ENCODE measurements at regions not wholly inside any gene's neighbourhood (a gene's known extent, or its start where the extent isn't known, plus 50 kb on each side); places are given as distances from the start of the nearest gene placed in this dataset.

DNA sequence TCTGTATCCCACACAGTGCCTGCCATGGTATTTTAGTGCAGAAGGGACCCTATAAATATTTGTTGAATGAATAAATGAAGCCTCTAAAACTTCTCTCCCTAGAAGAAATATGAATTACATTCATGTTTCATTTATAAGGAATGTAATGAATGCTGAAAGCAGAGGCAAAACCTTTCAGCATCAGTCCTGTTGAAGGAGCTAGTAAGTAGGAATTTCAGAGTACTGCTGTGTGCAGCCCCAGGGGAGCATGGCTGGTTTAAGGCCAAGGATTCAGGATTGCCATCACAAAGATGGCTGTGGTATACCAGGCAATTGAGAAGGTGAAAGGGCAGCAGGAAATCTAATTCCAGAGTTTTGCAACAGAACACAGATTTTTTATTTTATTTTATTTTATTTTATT lies 1131.4 kb downstream of the IGSF11 start:
- no peaks in the 10 kb centered on the region for H3K27me3 Mint-ChIP-seq (ENCODE audit: low read depth, poor library complexity)
- H3K4me3 Mint-ChIP-seq = no peak overlapping the region
- no peak overlapping the region for H3K27ac Mint-ChIP-seq
- H3K36me3 Mint-ChIP-seq (ENCODE audit: low read depth) = no peaks in the 10 kb centered on the region
- no peak for TF ChIP-seq CTCF (IDR thresholded peaks at IDR 0.05)
- H3K9me3 Mint-ChIP-seq = peaks cover 2% of the 10 kb centered on the region
- H3K4me1 Mint-ChIP-seq = no peaks in the 10 kb centered on the region
- DNase-seq = no peak

DNA sequence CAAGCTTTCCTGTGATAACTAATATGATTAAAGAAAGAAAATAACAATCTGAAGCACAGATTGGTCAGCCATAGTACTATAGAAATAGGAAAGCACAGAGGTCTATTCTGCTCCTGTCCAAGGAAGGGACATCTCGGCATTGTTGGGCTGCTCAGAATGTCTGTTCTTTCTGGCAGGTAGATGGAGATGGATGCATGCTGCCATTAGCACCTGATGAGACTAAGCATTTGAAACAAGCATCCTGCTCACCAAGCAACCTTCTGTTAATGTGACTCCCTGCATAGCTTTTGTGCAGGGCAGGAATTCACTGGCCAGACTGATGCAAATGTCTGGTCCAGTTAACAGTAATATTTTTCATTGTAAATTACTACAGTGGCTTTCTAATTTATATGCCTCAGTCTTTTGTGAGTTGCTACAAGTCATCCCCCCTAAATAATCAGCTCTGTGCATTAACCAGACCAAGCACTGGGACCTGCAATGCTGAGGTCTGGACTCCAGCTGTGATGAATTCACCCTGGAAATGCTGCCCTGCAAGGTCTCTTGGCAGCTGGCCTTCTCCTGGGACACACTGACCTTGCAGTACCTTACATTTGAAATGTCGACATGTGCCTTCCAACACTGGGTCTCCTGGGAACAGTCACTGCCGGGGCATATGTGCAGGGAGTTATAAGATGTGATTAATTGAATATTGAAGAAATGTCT lies 1123.7 kb downstream of the IGSF11 start:
- DNase-seq = no peak
- H3K27me3 Mint-ChIP-seq (ENCODE audit: low read depth, poor library complexity) = peaks cover 11% of the 10 kb centered on the region
- H3K9me3 Mint-ChIP-seq = no peaks in the 10 kb centered on the region
- no peaks in the 10 kb centered on the region for H3K36me3 Mint-ChIP-seq (ENCODE audit: low read depth)
- no peak overlapping the region for H3K4me3 Mint-ChIP-seq
- H3K27ac Mint-ChIP-seq = no peak overlapping the region
- no peak for TF ChIP-seq CTCF (IDR thresholded peaks at IDR 0.05)
- no peaks in the 10 kb centered on the region for H3K4me1 Mint-ChIP-seq

- Mint-ChIP-seq H3K9me3 (no peaks in the 10 kb centered on the region), H3K27me3 (ENCODE audit: low read depth, poor library complexity) (peaks cover 11% of the 10 kb centered on the region), H3K4me3 (no peak overlapping the region), H3K27ac (no peak overlapping the region), H3K36me3 (ENCODE audit: low read depth) (no peaks in the 10 kb centered on the region), H3K4me1 (no peaks in the 10 kb centered on the region)
- DNase-seq = no peak
- TF ChIP-seq CTCF (IDR thresholded peaks at IDR 0.05) = no peak
Observed at GRCh38 chr3:117912352-117912751, 1122.3 kb downstream of the IGSF11 start.

- H3K4me1 Mint-ChIP-seq = peaks cover 2% of the 10 kb centered on the region
- no peaks in the 10 kb centered on the region for H3K9me3 Mint-ChIP-seq
- DNase-seq = no peak
- no peak overlapping the region for H3K4me3 Mint-ChIP-seq
- peaks cover 5% of the 10 kb centered on the region for H3K27me3 Mint-ChIP-seq (ENCODE audit: low read depth, poor library complexity)
- H3K27ac Mint-ChIP-seq = no peak overlapping the region
- TF ChIP-seq CTCF (IDR thresholded peaks at IDR 0.05) = no peak
- no peaks in the 10 kb centered on the region for H3K36me3 Mint-ChIP-seq (ENCODE audit: low read depth)
Observed at GRCh38 chr3:117914540-117915100, 1120.0 kb downstream of the IGSF11 start.

DNA sequence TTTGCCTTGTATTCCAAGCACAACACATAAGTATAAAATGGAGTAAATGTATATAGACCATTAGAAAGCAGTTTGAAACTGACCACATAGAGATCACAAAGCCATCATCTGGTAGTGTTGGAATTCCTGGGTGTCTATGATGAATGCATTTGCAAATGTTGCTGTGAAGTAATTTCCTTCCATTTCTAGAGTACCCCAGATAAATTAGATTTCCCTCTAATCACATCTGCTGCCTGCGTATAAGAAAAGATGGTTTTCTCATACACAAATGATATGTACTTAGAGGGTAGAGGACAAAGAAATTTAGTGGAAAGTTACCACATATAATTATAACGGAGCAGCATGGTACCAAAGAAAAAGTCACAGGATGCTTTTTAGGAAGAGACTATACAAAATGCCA lies 1117.8 kb downstream of the IGSF11 start:
- Mint-ChIP-seq H3K9me3 (no peaks in the 10 kb centered on the region), H3K36me3 (ENCODE audit: low read depth) (no peaks in the 10 kb centered on the region), H3K4me1 (peaks cover 23% of the 10 kb centered on the region), H3K27me3 (ENCODE audit: low read depth, poor library complexity) (peaks cover 3% of the 10 kb centered on the region), H3K27ac (no peak overlapping the region), H3K4me3 (no peak overlapping the region)
- DNase-seq = no peak
- TF ChIP-seq CTCF (IDR thresholded peaks at IDR 0.05) = no peak

- H3K36me3 Mint-ChIP-seq (ENCODE audit: low read depth) = no peaks in the 10 kb centered on the region
- H3K27me3 Mint-ChIP-seq (ENCODE audit: low read depth, poor library complexity) = no peaks in the 10 kb centered on the region
- no peak for DNase-seq
- TF ChIP-seq CTCF (IDR thresholded peaks at IDR 0.05) = no peak
- H3K4me3 Mint-ChIP-seq = no peak overlapping the region
- H3K4me1 Mint-ChIP-seq = peaks cover 29% of the 10 kb centered on the region
- H3K9me3 Mint-ChIP-seq = no peaks in the 10 kb centered on the region
- no peak overlapping the region for H3K27ac Mint-ChIP-seq
Observed at GRCh38 chr3:117919621-117920020, 1115.0 kb downstream of the IGSF11 start.

All from nephron progenitor cell (in vitro differentiated cells).